Skeletal muscle tissue (tissue), 3 donors: ENCODE measurements at regions not wholly inside any gene's neighbourhood (a gene's known extent, or its start where the extent isn't known, plus 50 kb on each side); places are given as distances from the start of the nearest gene placed in this dataset.
"Not testable (repeated sequence)": the region's sequence is repeated elsewhere in the genome, so short reads cannot be mapped to it uniquely, and the experiment has no call there.

Experiments used
- H3K27ac ChIP-seq: one replicate; pipeline ENCODE4 v1.7.0; 2013; ENCODE audit warnings: mild to moderate bottlenecking, low read depth, low read length, inconsistent platforms
- H3K27me3 ChIP-seq, 3 donors: one replicate each; pipeline ENCODE4 v1.7.0; 2013; ENCODE audit warnings: low read length in 3 of 3; ENCODE audit not compliant: control insufficient read depth in 3 of 3, insufficient read depth in 3 of 3
- H3K36me3 ChIP-seq, 3 donors: one replicate each; pipeline ENCODE4 v1.7.0; 2013; ENCODE audit warnings: low read length in 3 of 3; ENCODE audit not compliant: control insufficient read depth in 3 of 3, insufficient read depth in 3 of 3
- H3K4me1 ChIP-seq, 3 donors: one replicate each; pipeline ENCODE4 v1.7.0; 2013; ENCODE audit warnings: low read length in 3 of 3, mild to moderate bottlenecking in 3 of 3; ENCODE audit not compliant: control insufficient read depth in 3 of 3, insufficient read depth in 3 of 3
- H3K4me3 ChIP-seq, 3 donors: one replicate each; pipeline ENCODE4 v1.7.0; 2013; ENCODE audit warnings: low read length in 3 of 3
- H3K9ac ChIP-seq, 3 donors: one replicate each; pipeline ENCODE4 v1.7.0; 2013; ENCODE audit warnings: low read length in 3 of 3, mild to moderate bottlenecking in 3 of 3, moderate library complexity in 2 of 3, low read depth in 1 of 3
- H3K9me3 ChIP-seq, 3 donors: one replicate each; pipeline ENCODE4 v1.7.0; 2013; ENCODE audit warnings: low read length in 3 of 3; ENCODE audit not compliant: control insufficient read depth in 3 of 3
- donor health status: Osteomylitis.

GRCh38 chr10:29874606-29875269 is 184.6 kb downstream of the JCAD start:
- Histone ChIP-seq H3K27me3 (no peaks in the 10 kb centered on the region), H3K27ac (no peak overlapping the region), H3K36me3 (no peaks in the 10 kb centered on the region), H3K9me3 (no peaks in the 10 kb centered on the region), H3K9ac (no peak overlapping the region), H3K4me1 (peaks cover 0 to 4% (median 0%) of the 10 kb centered on the region in 3 donors), H3K4me3 (no peak overlapping the region)

- Histone ChIP-seq H3K27me3 (no peaks in the 10 kb centered on the region), H3K4me1 (peaks cover 0 to 4% (median 0%) of the 10 kb centered on the region in 3 donors), H3K9me3 (no peaks in the 10 kb centered on the region), H3K4me3 (no peak overlapping the region), H3K27ac (no peak overlapping the region), H3K36me3 (no peaks in the 10 kb centered on the region), H3K9ac (no peak overlapping the region)
Measured at GRCh38 chr10:29873941-29874484, 185.4 kb downstream of the JCAD start.

- no peaks in the 10 kb centered on the region for H3K27me3 ChIP-seq
- no peaks in the 10 kb centered on the region for H3K4me1 ChIP-seq
- H3K9me3 ChIP-seq, result no peaks in the 10 kb centered on the region
- no peak overlapping the region for H3K4me3 ChIP-seq
- H3K36me3 ChIP-seq, result no peaks in the 10 kb centered on the region
- no peak overlapping the region for H3K9ac ChIP-seq
- no peak overlapping the region for H3K27ac ChIP-seq
Measured at GRCh38 chr10:29870522-29871044, 188.8 kb downstream of the JCAD start.

- no peak overlapping the region for H3K27ac ChIP-seq
- no peak overlapping the region for H3K4me3 ChIP-seq
Measured at GRCh38 chr10:29869593-29869992, 189.8 kb downstream of the JCAD start.

DNA sequence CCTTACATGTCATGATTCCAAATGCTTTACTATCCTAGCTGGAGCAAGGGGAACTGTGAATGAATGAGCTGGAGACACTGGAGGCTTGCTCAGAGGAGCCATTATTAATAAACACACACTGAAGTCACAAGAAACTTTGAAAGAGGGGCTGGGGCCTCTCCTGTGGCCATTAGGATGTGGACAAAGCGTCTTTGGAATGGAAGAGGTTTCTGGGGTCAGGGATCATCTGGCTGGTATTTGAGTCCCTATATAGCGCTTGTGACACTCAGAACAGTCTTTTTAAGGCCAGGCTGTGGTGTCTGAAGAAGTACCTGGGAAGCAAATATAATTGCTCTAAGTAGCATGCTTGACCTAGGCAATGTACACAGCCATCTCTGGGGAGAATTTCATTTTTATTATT is 193.0 kb downstream of the JCAD start:
- Histone ChIP-seq H3K4me3 (no peak overlapping the region), H3K9ac (no peak overlapping the region), H3K4me1 (peaks cover 3 to 13% (median 10%) of the 10 kb centered on the region in 3 donors), H3K36me3 (no peaks in the 10 kb centered on the region), H3K27me3 (no peaks in the 10 kb centered on the region), H3K27ac (no peak overlapping the region), H3K9me3 (no peaks in the 10 kb centered on the region)

More at GRCh38 chr10:29869593-29869992, 189.8 kb downstream of the JCAD start:
- Histone ChIP-seq H3K9ac (no peak overlapping the region), H3K27me3 (no peaks in the 10 kb centered on the region), H3K9me3 (no peaks in the 10 kb centered on the region), H3K4me1 (no peaks in the 10 kb centered on the region), H3K36me3 (no peaks in the 10 kb centered on the region)

DNA sequence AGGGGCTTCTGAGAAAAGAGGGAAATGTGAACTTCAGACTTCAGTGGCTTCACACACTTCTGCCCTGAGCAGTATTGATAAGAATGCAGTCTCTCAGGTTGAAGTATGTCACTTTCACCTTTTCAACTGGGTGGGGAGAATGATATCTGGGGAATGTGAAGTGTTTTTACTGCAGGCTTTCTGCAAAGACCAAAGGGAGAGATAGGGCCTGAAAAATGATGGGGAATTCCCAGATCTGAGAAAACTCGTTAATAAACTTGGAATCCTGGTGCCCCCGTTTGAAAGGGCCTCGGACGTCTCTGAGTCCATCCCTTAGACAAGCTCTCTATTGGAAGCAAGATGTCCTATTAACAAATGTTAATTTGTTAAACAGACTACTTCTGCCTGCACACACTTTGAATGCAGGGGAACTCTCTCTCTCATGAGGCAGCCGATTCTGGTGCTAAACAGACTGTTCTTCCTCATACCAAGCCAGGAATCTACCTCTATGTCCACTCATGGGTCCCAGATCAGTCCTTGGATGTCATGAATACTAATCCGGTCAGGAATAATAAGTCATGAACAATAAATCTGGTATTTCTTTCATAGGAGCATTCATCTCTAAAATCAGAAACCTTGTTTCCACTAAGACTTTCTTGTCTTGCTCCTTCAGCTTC is 193.6 kb downstream of the JCAD start:
- Histone ChIP-seq H3K9ac (no peak overlapping the region), H3K27me3 (no peaks in the 10 kb centered on the region), H3K4me3 (no peak overlapping the region), H3K36me3 (no peaks in the 10 kb centered on the region), H3K4me1 (peaks cover 6 to 16% (median 13%) of the 10 kb centered on the region in 3 donors), H3K9me3 (no peaks in the 10 kb centered on the region), H3K27ac (no peak overlapping the region)

- no peaks in the 10 kb centered on the region for H3K9me3 ChIP-seq
- no peaks in the 10 kb centered on the region for H3K27me3 ChIP-seq
- H3K9ac ChIP-seq, result no peak overlapping the region
- H3K4me3 ChIP-seq, result no peak overlapping the region
- no peak overlapping the region for H3K27ac ChIP-seq
- H3K4me1 ChIP-seq, result peaks cover 21 to 39% (median 32%) of the 10 kb centered on the region in 3 donors
- no peaks in the 10 kb centered on the region for H3K36me3 ChIP-seq
Measured at GRCh38 chr10:29862923-29863614, 196.3 kb downstream of the JCAD start.

DNA sequence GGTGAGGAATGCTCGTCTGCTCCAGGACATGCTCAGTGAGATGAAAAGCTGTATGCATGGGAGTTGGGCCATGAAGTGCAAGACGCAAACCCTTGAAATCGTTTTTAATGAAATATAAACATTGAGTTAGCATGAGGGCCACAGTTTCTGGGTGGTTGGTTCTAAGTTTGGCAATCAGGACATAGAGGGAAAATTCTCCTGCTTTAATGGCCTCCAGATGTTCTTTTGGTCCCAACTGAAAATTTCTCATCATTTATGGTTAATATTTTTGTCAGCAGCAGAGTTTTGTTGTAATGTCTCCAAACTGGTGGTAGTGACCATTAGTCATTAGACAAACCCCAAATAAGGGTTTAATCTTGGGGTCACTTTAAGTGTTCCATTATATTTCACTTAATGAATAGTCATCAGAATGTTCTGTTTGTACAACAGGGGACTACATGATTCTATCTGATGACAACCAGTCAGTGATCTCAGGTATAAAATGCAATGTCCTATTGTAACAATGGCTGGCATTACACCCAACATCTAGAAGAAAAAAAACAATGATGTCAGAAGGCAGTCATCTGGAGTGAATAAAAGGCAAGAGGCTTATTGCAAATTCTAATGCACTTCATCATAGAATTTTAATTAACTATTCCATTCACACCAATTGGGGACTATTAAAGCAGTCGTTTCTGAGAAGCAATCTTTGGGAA is 197.4 kb downstream of the JCAD start:
- peaks cover 23 to 42% (median 34%) of the 10 kb centered on the region in 3 donors for H3K4me1 ChIP-seq
- H3K36me3 ChIP-seq, result no peaks in the 10 kb centered on the region
- H3K9me3 ChIP-seq, result no peaks in the 10 kb centered on the region
- H3K27me3 ChIP-seq, result no peaks in the 10 kb centered on the region
- no peak overlapping the region for H3K9ac ChIP-seq
- no peak overlapping the region for H3K27ac ChIP-seq
- H3K4me3 ChIP-seq, result no peak overlapping the region

GRCh38 chr10:29861231-29861630 is 198.2 kb downstream of the JCAD start:
- peaks cover 23 to 42% (median 34%) of the 10 kb centered on the region in 3 donors for H3K4me1 ChIP-seq
- not testable (repeated sequence) for H3K27me3 ChIP-seq, H3K36me3 ChIP-seq, H3K9ac ChIP-seq, H3K4me3 ChIP-seq, H3K9me3 ChIP-seq
- H3K27ac ChIP-seq, result peak overlapping the region; percentile 50
